Kidney (tissue), 13 donors: ENCODE measurements at regions not wholly inside any gene's neighbourhood (a gene's known extent, or its start where the extent isn't known, plus 50 kb on each side); places are given as distances from the start of the nearest gene placed in this dataset.

ENCODE experiments used
- DNase-seq, 5 donors: peaks; one replicate each; pipeline ENCODE4 v3.0.0-alpha.2; 2013 to 2020
- FAIRE-seq: peaks from 2 replicates; lab custom pipeline; 2012; peaks lifted over from hg19 to GRCh38; lab: Jason Lieb, UNC
- H3K27ac ChIP-seq, 2 donors: one replicate each; pipeline ENCODE4 v1.7.0; 2013; ENCODE audit warnings: low read depth in 2 of 2, low read length in 2 of 2, inconsistent platforms in 1 of 2
- H3K27me3 ChIP-seq: one replicate; pipeline ENCODE4 v1.7.1; 2013; ENCODE audit warnings: low read length, inconsistent platforms; ENCODE audit not compliant: control insufficient read depth, insufficient read depth
- H3K36me3 ChIP-seq, 3 donors: one replicate each; pipeline versions ENCODE4 v1.7.0 to v1.7.1; 2013; ENCODE audit warnings: low read length in 3 of 3, control low read depth in 1 of 3, inconsistent platforms in 1 of 3; ENCODE audit not compliant: insufficient read depth in 3 of 3, control insufficient read depth in 2 of 3
- H3K4me1 ChIP-seq, 3 donors: one replicate each; pipeline versions ENCODE4 v1.7.0 to v1.7.1; 2013; ENCODE audit warnings: low read length in 3 of 3, inconsistent platforms in 1 of 3, low read depth in 1 of 3; ENCODE audit not compliant: control insufficient read depth in 2 of 3, insufficient read depth in 2 of 3
- H3K4me3 ChIP-seq, 3 donors: one replicate each; pipeline versions ENCODE4 v1.7.0 to v1.8.1; 2013; ENCODE audit warnings: low read length in 3 of 3, control low read depth in 1 of 3, inconsistent platforms in 1 of 3
- H3K9ac ChIP-seq, 3 donors: one replicate each; pipeline versions ENCODE4 v1.7.0 to v1.7.1; 2013; ENCODE audit warnings: low read length in 3 of 3, control low read depth in 1 of 3, inconsistent platforms in 1 of 3
- H3K9me3 ChIP-seq, 3 donors: one replicate each; pipeline versions ENCODE4 v1.7.0 to v1.7.1; 2013; ENCODE audit warnings: low read length in 3 of 3, control low read depth in 1 of 3, inconsistent platforms in 1 of 3; ENCODE audit not compliant: control insufficient read depth in 2 of 3, insufficient read depth in 1 of 3
- CTCF ChIP-seq: IDR thresholded peaks from 3 replicates; pipeline ENCODE4 v1.5.1; 2012; ENCODE audit warnings: mild to moderate bottlenecking, moderate library complexity, borderline replicate concordance; ENCODE audit not compliant: insufficient read depth; ENCODE audit errors: extremely low read depth
- intact Hi-C: fragments of 100-400 bp; cut with DNase I; formaldehyde crosslinking; loops from one replicate; pipeline ENCODE4 v1.11.1; 2022
- donor health status: control.
- donor health status: control.
- donor health status: control.
- donor health status: control.
- donor health status: control.
- donor health status: DM: yes; HTN: yes; CAD: no.
- donor health status: Normal renal cell carcinoma (clear cell type).

- H3K27me3 ChIP-seq: no peaks in the 10 kb centered on the region
- no peaks in the 10 kb centered on the region for H3K9me3 ChIP-seq
- H3K27ac ChIP-seq: no peak overlapping the region
- no peak for FAIRE-seq
- H3K9ac ChIP-seq: no peak overlapping the region
- H3K4me3 ChIP-seq: no peak overlapping the region
- TF ChIP-seq CTCF: no peak
- no peak for DNase-seq
- H3K36me3 ChIP-seq: no peaks in the 10 kb centered on the region
- H3K4me1 ChIP-seq: no peaks in the 10 kb centered on the region
- intact Hi-C loops: no loop called here
Measured at GRCh38 chr5:88118179-88118578, 150.5 kb downstream of the TMEM161B start.

DNA sequence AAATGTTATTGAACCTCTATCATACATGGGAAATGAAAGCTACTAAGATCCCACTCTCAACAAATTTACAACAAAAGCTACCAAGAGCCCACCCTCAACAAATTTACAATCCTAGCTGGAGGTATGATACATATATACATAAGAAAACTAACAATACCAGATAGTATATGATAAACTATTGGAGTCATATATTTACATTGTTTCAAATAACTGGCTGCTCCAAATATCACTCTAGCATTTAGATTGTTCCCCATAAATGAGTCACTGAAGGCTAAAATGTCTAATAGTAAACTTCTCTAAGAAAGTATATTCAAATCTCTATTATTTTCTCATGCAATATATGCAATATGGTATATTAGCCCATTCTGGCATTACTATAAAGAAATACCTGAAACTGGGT is 151.1 kb downstream of the TMEM161B start:
- no peak for DNase-seq
- Histone ChIP-seq H3K27me3 (no peaks in the 10 kb centered on the region), H3K9me3 (no peaks in the 10 kb centered on the region), H3K4me3 (no peak overlapping the region), H3K36me3 (no peaks in the 10 kb centered on the region), H3K27ac (no peak overlapping the region), H3K9ac (no peak overlapping the region), H3K4me1 (no peaks in the 10 kb centered on the region)
- TF ChIP-seq CTCF: no peak
- intact Hi-C loops: no loop called here
- no peak for FAIRE-seq

GRCh38 chr5:88116396-88116795 is 152.2 kb downstream of the TMEM161B start:
- no peak overlapping the region for H3K27ac ChIP-seq
- no peaks in the 10 kb centered on the region for H3K27me3 ChIP-seq
- H3K4me1 ChIP-seq: no peaks in the 10 kb centered on the region
- FAIRE-seq (no peak), DNase-seq (no peak)
- intact Hi-C loops: no loop called here
- H3K9ac ChIP-seq: no peak overlapping the region
- H3K36me3 ChIP-seq: no peaks in the 10 kb centered on the region
- TF ChIP-seq CTCF: no peak
- no peak overlapping the region for H3K4me3 ChIP-seq
- H3K9me3 ChIP-seq: no peaks in the 10 kb centered on the region

DNA sequence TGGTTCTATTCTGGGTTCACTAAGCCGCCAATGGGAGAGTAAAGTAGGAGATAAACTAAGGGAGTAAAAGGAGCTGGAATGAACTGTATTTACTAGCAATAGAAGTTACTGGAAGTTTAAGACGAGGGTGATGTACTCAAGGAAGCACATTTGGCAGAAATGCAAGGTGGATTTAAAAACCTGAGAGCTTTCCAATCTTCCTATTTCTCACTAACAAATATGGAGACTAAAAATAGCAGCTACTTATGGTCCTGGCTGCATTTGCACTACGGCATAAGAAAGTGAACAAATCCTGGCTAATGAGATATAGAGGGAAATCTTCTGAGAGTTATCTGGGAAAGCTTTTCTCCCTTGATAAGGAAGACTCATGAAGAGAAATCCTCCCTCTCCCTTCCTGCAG is 153.4 kb downstream of the TMEM161B start:
- intact Hi-C loops: no loop called here
- H3K4me3 ChIP-seq: no peak overlapping the region
- H3K9ac ChIP-seq: no peak overlapping the region
- H3K9me3 ChIP-seq: no peaks in the 10 kb centered on the region
- FAIRE-seq (no peak), DNase-seq (no peak)
- H3K27me3 ChIP-seq: no peaks in the 10 kb centered on the region
- no peak overlapping the region for H3K27ac ChIP-seq
- no peaks in the 10 kb centered on the region for H3K36me3 ChIP-seq
- no peaks in the 10 kb centered on the region for H3K4me1 ChIP-seq
- no peak for TF ChIP-seq CTCF
